AG04450 (cell line): ENCODE measurements at regions not wholly inside any gene's neighbourhood (a gene's known extent, or its start where the extent isn't known, plus 50 kb on each side); places are given as distances from the start of the nearest gene placed in this dataset.
"Not testable (repeated sequence)": the region's sequence is repeated elsewhere in the genome, so short reads cannot be mapped to it uniquely, and the experiment has no call there.

ENCODE experiments used
- CTCF ChIA-PET: fragments of 300-600, 350-600 bp; formaldehyde crosslinking; extraction: SDS; loops from one replicate; lab custom pipeline; 2022; ENCODE audit warnings: antibody characterized with exemption, inconsistent platforms; lab: Charles Lee
- POLR2A ChIA-PET: fragments of 350-600 bp; formaldehyde crosslinking; extraction: SDS; loops from one replicate; lab custom pipeline; 2021; ENCODE audit warnings: antibody characterized with exemption, inconsistent platforms; lab: Yijun Ruan, JAX
- DNase-seq: peaks from one replicate; pipeline ENCODE4 v3.0.0-alpha.2; 2011; ENCODE audit warnings: low read depth, low spot score
- H3K27ac ChIP-seq: one replicate; pipeline ENCODE4 v1.5.1; 2012; ENCODE audit warnings: low read depth, low read length, control low read depth
- H3K27me3 ChIP-seq: one replicate; pipeline ENCODE4 v1.6.0; 2012; ENCODE audit warnings: low read length; ENCODE audit not compliant: control insufficient read depth, insufficient read depth
- H3K4me3 ChIP-seq: 2 replicates; pipeline ENCODE4 v1.5.1; 2011; ENCODE audit warnings: mild to moderate bottlenecking, low read depth, low read length, control low read depth
- H3K9me3 ChIP-seq: 2 replicates; pipeline ENCODE4 v1.5.1; 2012; ENCODE audit warnings: low read length; ENCODE audit not compliant: control insufficient read depth, insufficient read depth
- TF ChIP-seq, protein P1 (sequence below): IDR thresholded peaks from 2 replicates; pipeline ENCODE4 v1.5.1; 2011; ENCODE audit warnings: low read depth, low read length, control low read depth, inconsistent platforms

DNA sequence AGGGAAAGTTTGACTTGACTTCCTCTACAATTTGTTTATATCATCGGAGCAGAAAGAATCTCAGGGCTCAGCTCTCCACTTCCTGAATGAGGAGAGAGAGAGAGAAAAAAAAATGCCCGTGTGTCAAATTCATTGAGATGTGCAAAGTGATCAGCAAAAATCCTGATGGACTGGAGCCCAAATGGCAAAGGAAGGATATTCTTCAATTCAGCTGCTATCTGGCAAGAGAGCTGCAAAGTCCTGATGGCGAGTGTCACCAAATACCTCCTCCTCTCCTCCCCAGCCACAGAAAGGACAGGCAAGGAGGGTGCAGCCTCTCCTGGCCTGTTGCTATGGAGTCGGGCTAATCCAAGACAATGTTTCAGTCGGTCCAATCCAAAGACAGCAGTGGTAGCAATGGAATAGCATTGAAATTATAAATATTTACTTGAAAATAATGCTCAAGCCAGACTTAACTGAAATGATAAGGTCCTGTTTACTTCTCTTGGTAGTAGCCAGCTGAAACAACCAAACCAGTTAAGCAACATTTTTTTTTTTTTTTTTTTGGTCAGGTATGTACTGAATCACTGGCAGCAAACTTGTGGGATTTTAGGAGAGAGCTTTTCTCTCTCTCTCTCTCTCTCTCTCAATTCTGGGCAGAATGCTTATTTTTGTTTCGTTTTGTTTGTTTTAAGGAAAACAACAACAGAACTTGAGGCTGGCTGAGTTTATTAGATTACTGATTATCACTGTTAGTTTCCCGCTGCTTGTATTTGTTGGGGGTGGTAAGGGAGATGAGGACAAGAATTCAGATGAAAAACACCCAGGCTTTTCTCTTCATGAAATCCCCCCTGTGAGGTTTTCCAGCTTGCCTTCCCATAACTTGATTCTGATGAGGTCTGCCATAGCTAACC lies 204.2 kb downstream of the BCAS1 start:
- H3K27me3 ChIP-seq, result no peaks in the 10 kb centered on the region
- H3K27ac ChIP-seq, result peak overlapping the region; percentile 77
- DNase-seq, result peak; percentile 27
- H3K4me3 ChIP-seq, result peak overlapping the region; percentile 31
- POLR2A ChIA-PET, result interaction anchor here (0.5 to 1.6 kb wide), 8 partner anchors 36 to 342 kb away, joined by 3 to 6 read pairs (median 4); partner anchors contain the start of gene PFDN4
- TF ChIP-seq, protein P1, sequence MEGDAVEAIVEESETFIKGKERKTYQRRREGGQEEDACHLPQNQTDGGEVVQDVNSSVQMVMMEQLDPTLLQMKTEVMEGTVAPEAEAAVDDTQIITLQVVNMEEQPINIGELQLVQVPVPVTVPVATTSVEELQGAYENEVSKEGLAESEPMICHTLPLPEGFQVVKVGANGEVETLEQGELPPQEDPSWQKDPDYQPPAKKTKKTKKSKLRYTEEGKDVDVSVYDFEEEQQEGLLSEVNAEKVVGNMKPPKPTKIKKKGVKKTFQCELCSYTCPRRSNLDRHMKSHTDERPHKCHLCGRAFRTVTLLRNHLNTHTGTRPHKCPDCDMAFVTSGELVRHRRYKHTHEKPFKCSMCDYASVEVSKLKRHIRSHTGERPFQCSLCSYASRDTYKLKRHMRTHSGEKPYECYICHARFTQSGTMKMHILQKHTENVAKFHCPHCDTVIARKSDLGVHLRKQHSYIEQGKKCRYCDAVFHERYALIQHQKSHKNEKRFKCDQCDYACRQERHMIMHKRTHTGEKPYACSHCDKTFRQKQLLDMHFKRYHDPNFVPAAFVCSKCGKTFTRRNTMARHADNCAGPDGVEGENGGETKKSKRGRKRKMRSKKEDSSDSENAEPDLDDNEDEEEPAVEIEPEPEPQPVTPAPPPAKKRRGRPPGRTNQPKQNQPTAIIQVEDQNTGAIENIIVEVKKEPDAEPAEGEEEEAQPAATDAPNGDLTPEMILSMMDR, result no peak
- CTCF ChIA-PET, result interaction anchor here (0.7 to 4.5 kb wide), 5 partner anchors 10 to 287 kb away, joined by 3 to 28 read pairs (median 6); no protein-coding TSS in a partner anchor
- H3K9me3 ChIP-seq, result no peaks in the 10 kb centered on the region

DNA sequence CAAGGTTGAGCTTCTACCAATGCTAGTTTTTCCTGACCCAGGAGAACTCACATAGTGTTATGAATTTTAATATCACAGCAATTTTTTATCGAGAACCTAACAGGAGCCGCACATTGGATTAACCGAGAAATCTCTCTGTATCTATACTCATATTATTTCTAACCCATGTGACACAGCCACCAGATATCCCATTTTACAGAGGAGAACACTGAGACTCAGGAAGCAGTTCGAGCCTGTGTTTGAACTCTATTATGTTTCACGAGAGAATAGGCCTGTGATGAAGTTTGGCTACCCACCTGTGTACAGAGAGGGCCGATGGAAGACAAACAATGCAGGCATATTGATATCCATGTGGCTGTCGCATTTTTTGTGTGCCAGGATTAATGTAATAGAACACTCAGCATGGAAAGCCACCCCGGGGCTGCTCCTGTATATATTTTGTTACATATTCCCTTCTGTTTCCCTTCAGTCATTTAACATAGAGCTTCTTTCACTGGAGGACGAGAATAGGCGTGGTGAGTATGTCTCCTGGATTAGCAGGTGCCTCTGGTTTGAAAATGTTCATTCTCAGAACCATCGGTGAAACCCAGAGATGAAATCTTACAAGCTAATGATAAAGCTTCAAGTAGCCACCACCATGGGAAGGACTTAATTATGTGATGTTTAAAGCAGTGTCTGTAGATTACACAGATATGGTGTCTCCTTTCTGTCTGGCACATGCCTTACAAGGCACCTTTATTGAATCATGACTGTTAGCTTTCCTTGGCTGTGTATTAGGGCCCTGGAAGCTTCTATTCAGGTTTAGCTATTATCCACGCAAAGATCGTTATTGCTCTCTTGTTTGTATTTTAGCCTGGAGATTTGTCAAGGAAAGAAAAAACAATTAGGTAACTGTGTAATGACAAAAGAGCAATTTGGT lies 205.4 kb downstream of the BCAS1 start:
- DNase-seq, H3K27me3 ChIP-seq, H3K9me3 ChIP-seq, H3K4me3 ChIP-seq: not testable (repeated sequence)
- peak overlapping the region; percentile 39 for H3K27ac ChIP-seq
- POLR2A ChIA-PET, result interaction anchor here (0.7 to 1.9 kb wide), 8 partner anchors 34 to 91 kb away, joined by 3 to 9 read pairs (median 3); no protein-coding TSS in a partner anchor
- CTCF ChIA-PET, result interaction anchor here (2.0 to 4.5 kb wide), 3 partner anchors 51 to 286 kb away, joined by 6 to 28 read pairs (median 11); no protein-coding TSS in a partner anchor

DNA sequence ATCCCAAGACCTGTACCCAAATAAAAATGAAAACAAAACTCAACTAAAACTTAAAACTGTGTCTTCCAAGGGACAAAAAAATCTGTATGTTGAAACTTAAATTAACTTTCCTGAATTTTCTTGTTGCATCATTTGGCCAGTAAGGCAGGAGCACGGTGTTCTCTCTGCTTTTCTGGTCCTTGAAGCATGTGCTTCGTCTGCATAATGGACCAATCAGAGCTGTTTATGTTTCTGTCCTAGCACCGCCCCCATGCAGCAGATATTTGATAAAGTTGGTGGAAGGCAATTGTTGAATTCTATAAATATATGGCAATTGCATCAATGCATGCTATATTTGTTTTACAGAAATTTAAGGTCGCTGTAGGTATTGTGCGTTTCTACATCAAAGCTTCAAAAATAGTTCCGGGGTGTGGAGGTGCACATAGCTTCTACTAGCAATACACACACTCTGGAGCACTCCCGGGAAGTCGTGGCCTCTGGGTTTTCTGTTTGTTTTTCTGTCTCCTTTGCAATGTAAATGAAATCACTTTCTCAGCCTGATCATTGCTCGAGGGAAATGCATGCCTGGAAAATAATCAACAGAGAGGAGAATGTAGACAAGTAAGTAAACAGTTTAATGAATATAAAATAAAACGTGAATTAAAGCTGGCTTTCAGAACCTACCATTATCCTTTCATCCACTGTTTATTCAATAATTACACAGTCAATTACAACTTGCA lies 206.3 kb downstream of the BCAS1 start:
- H3K9me3 ChIP-seq, DNase-seq, H3K27me3 ChIP-seq, H3K4me3 ChIP-seq: not testable (repeated sequence)
- peak overlapping the region; percentile 21 for H3K27ac ChIP-seq
- ChIA-PET CTCF (interaction anchor here (1.1 to 4.5 kb wide), 4 partner anchors 52 to 285 kb away, joined by 4 to 28 read pairs (median 8); no protein-coding TSS in a partner anchor), POLR2A (interaction anchor here (0.7 to 1.9 kb wide), 7 partner anchors 17 to 270 kb away, joined by 3 to 10 read pairs (median 4); partner anchors contain the start of gene ZNF217)

DNA sequence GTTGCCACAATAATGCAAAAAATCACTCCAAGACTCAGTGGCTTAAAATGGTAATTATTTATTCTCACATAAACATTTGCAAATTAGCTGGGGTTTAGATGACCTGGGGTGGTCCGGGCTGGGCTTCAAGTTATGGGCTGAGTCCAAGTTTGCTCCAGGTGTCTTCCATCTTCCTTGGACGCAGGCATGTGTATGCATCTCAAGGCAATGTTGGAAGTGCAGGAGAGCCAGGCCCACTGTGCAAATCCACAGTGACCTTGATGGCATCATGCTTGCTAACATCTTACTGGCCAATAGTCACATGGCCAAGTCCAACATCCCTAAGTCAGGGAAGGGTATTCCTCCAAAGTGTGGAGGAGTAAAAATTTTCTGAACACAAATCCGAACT lies 206.9 kb downstream of the BCAS1 start:
- H3K27ac ChIP-seq, result peak overlapping the region; percentile 11
- not testable (repeated sequence) for H3K27me3 ChIP-seq, H3K4me3 ChIP-seq, H3K9me3 ChIP-seq
- POLR2A ChIA-PET, result interaction anchor here (0.7 to 1.9 kb wide), 8 partner anchors 16 to 270 kb away, joined by 3 to 10 read pairs (median 4); partner anchors contain the start of gene ZNF217
- CTCF ChIA-PET, result interaction anchor here (1.1 to 4.5 kb wide), 2 partner anchors 52 to 76 kb away, joined by 4 to 28 read pairs; no protein-coding TSS in a partner anchor
- DNase-seq, result peak; percentile 55

DNA sequence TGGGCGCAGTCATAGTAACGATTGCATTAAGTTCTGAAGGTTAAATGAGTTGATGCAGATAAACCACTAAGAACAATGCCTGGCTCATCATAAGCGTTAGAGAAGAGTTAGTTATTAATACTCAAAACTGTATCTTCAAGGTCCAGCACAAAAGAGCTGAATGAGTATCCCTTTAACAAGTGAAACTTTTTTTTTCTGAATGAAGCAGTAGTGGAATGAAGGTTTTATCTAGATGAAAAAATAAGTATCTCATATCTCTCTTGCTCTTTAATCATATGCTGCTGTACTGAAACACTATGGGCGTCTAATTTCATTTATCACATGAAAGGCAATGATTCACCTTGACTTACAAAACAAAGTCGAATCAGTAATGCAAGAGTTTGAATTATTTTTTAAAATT lies 207.4 kb downstream of the BCAS1 start:
- H3K9me3 ChIP-seq, DNase-seq, H3K27ac ChIP-seq, H3K4me3 ChIP-seq, H3K27me3 ChIP-seq: not testable (repeated sequence)
- POLR2A ChIA-PET, result interaction anchor here (0.7 to 1.9 kb wide), 6 partner anchors 16 to 269 kb away, joined by 3 to 10 read pairs (median 3); partner anchors contain the start of gene ZNF217
- CTCF ChIA-PET, result interaction anchor here (0.8 to 4.5 kb wide), 3 partner anchors 53 to 76 kb away, joined by 4 to 28 read pairs (median 4); no protein-coding TSS in a partner anchor

DNA sequence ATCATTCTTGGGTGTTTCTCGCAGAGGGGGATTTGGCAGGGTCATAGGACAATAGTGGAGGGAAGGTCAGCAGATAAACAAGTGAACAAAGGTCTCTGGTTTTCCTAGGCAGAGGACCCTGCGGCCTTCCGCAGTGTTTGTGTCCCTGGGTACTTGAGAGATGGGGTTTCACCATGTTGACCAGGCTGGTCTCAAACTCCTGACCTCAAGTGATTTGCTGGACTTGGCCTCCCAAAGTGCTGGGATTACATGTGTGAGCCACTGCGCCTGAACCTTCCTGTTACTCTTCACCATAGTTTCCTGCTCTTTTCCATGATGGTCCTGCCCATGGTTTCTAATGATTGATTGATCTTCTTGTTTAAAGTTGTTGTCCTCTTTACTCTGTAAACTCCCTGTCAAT lies 207.9 kb downstream of the BCAS1 start:
- H3K4me3 ChIP-seq, H3K27me3 ChIP-seq, H3K27ac ChIP-seq, H3K9me3 ChIP-seq, DNase-seq: not testable (repeated sequence)
- ChIA-PET CTCF (interaction anchor here (0.8 to 4.5 kb wide), 2 partner anchors 53 to 56 kb away, joined by 4 to 28 read pairs; no protein-coding TSS in a partner anchor), POLR2A (interaction anchor here (1.3 kb wide), 2 partner anchors 251 to 269 kb away, joined by 3 to 10 read pairs; partner anchors contain the start of gene ZNF217)

DNA sequence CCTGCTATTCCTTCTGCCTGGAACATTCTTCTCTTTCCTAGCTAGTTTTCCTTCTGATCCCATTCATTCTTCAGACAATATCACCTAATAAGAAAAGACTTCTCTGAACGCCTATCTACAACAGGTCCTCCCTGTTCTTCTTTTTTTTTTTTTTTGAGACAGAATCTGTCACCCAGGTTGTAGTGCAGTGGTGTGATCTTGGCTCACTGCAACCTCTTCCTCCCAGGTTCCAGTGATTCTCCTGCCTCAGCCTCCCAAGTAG lies 208.3 kb downstream of the BCAS1 start:
- H3K4me3 ChIP-seq, H3K27ac ChIP-seq, POLR2A ChIA-PET, H3K27me3 ChIP-seq, H3K9me3 ChIP-seq, DNase-seq: not testable (repeated sequence)
- CTCF ChIA-PET, result interaction anchor here (0.7 kb wide), 1 partner anchor 283 kb away, joined by 4 read pairs; no protein-coding TSS in a partner anchor
